HG03354 (cell line): ENCODE measurements at regions not wholly inside any gene's neighbourhood (a gene's known extent, or its start where the extent isn't known, plus 50 kb on each side); places are given as distances from the start of the nearest gene placed in this dataset.

Experiments used
- ATAC-seq: cut with Tn5 transposase; IDR thresholded peaks from one replicate; pipeline ENCODE4 v1.9.1; 2021; ENCODE audit warnings: mild to moderate bottlenecking; ENCODE audit not compliant: unreplicated experiment, poor library complexity, severe bottlenecking

DNA sequence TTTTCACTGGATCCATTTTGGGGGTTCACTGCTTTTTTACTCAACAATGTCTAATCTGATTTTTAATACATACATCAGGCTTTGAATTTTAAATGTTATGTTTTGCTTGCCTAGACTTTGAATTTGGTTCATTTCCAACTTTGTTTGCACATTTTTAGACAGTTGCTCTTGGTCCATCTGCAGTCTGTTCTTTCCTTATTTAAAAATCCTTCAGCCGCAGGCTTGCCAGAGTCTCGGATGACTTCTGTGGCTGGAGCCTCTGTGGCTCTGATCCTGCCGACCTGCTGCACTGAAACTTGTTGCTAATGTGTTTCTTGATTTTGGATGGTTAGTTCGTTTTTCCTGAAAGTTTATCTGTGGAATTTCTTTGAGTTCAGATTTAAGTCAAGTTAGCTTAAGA lies 172.0 kb upstream of the ALKAL2 start:
- ATAC-seq: no peak

DNA sequence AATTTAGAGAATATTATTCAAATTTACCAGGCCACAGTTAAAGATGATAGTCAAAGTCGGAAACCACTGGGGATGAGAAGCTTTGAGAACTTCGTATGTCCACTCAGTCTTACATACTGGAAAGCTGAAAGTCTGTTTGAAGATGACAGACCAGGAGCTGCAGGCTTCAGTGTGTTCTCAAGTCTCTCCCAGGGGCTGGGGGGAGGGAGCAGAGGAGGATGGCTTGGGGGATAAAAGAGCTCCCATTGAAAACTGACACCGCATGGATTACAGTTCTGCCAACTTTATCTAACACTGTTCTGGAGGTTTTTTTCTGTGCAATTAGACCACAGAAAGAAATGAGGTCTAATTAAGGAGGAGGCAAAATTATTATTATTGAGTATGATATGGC lies 170.5 kb upstream of the ALKAL2 start:
- no peak for ATAC-seq

DNA sequence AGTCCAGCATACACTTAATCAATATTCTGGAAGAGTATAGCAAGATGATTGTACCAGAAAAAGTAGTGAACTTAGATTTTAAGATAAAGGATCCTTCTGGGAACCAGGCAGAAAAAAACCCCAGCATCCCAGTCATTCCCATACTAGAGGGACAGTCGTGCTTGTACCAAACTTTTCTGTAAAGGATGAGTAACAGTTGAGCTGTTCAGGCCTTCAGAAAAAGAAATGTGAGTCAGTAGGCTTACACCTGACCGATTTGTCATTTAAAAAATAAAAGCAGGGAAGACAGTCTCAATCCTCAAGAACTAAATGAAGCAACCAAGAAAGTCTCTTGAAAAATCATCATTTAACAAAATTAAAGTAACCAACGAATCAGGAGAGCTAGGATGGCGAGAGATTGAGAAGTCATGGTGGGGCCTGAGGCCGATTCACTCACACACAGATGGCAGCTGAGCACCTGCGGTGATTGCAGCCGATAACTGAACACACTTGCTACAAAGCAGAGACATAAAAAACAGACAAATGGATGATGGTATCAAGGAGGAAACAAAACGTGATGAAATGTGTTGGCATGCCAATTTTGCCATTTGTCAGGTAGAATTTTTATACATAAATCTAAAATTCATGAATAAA lies 170.0 kb upstream of the ALKAL2 start:
- no peak for ATAC-seq

DNA sequence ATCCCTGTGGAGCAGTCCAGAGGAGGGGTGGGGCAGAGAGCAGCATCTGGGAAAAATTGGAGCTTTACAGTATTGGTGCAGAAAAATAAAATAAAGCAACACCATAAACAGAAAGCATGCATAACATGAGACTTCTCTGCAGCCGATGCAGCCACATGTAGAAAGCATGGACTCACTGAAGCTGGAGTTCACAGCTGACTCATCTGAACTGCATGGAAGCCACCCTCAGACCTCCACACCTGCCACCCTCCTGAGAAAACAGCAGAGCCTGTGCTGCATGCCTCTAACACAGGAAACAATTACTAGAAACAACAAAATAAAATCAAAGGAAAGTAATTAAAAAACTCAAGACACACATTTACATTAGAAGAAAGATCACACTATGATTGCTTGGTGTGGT lies 169.4 kb upstream of the ALKAL2 start:
- no peak for ATAC-seq

DNA sequence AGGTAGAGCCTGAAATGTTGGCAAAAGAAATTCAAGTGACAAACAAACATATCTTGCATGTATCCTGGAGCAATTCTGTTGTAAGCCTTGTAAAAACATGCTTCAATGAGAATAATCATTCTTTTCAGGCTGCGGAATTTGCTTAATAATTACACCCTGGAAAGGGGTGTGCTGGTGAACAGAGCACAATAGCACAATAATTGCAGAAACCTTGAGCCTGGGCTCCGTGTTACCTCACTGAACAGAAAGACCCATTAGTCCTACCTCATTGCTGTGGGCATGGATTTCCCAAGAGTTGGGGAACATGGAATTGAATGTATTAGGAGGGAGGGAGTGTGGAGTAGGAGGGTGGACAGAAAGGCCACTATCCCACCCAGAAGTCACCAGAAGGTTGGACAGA lies 168.0 kb upstream of the ALKAL2 start:
- no peak for ATAC-seq

DNA sequence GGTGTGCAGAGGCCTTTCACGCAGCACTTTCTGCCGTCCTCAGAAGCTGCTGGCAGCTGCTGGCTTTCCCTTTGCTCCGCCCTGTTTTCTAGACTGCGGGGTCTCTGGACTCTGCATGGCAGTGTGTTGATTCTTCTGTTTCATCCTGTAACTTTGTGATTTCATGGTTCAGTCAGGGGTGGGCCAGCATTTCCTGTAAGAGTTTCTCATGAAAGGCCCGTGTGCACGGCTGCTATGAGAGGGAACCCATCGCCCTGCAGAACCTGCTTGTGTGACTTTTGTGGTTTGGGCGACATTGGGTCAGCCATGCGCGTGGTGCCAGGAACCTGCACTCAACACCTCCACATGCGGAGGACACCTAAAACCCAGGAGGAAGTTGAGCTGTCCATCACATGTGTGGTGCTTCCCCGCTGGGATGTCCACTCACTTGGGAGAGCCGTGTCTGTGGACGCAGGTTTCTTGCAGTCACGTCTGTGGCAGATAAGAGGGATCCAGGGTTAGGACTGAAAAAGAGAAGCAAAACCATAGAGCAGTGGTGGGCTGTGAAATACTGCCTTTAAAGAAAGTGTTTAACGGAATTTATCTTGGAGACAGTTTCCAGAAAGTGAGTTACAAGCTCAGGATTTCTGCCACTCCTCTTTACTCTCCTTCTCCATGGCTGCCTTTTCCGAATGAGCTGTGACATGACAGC lies 167.3 kb upstream of the ALKAL2 start:
- no peak for ATAC-seq

DNA sequence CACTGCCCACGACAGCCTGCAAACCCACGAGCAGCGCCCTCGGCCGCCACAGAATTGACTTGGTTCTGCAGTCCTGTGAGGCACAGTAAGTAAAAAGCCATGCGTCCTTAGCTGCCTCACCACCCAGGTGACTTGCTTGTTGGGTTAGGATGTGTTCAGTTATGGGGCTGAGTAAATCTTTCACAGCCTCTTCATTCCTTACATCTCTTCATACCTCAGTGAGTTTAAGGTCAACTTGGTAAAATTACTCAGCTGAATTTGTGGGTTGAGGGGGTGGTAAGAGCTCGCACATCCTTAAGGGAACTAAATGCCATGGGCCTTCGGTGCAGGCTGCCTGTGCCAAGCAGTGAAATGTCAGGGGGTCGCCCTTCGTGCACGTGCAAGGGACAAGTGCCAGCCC lies 165.2 kb upstream of the ALKAL2 start:
- ATAC-seq: no peak

DNA sequence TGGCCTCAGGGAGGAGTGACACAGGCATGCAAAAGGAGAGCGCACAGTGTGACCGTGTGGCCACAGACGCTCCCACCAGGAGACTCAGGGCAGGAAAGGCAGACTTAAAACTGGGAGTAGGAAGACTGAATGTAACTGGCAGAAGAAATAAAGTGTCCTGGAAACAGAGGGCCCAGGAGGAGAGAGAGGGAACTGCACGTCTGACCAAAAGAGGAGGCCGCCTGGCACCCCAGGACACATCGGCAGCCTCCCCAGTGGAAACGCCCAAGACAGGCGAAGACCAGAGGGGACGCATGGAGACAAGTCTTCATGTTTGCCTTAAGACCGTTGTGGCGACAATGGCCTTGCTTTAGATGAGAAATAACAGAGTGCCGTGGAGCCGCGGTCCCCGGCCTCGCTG lies 163.6 kb upstream of the ALKAL2 start:
- ATAC-seq: no peak

DNA sequence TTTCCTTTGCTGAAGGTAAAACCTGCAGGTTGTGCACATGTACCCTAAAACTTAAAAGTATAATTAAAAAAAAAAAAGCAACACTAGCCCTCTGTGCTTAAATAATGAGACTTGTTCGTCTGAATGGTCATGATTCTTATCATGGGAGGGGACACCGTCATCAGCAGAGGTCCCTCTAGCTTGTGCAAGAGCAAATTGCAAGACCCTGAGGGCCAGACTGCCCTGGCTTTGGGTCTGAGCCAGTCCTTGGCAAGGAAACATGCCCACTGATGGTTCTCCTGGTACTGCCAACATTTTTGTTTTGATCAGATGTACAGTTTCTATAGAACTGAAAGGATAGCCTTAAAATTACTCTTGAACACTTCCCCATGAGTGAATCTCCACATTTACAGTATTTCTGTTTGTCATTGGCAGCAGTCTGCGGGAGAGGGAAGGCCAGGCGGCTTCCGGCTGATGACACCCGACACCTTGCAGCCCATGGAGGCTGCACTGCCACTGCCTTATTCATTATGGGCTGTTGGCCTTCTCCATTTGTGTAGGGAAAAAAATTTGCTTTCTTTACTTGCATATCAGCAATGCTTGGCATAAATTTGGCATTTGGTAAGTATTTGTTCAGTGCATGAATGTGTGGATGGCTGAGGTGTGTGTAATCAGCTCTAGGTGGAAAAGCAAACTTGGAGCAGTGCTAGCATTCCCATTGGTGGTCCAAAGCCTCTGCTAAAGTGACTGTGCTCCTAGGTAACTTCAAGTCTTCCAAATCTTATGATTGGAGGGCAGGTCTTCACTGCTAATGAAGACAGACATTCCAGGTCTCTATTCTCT lies 161.6 kb upstream of the ALKAL2 start:
- no peak for ATAC-seq

DNA sequence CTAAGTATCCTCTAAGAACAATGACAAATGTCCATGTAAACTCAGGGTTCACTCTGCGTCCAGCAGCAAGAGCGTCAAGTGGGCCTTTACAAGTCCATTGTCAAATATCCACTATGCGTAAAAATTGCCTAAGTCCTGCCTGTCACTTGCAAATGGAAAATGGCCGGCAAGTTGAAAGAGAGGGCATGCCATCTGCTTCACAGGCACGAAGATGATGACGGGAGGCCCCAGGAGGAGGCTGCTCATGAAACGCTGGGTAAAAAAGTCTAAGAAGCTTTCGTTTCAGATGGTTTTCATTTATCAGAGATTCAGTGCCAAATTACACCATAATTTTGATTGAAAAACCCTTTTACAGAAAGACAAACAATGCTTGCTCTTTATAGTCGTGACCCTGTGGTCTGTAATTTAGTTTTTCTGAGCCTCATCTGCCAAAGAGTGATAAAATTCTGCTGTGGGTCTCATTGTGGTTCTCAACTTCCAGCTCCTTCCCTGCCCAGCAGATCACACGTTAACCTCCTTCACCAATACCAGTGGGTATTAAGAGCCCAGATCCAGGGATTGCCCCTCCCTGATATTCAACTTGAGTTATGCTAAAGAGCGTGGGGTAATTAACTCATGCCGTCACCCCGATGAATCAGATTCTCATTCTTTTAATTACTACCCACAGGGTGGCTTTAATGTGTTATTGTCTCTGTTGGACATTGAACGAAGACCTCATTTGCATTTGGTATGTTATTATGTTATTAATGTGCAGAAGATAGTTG lies 160.2 kb upstream of the ALKAL2 start:
- no peak for ATAC-seq

DNA sequence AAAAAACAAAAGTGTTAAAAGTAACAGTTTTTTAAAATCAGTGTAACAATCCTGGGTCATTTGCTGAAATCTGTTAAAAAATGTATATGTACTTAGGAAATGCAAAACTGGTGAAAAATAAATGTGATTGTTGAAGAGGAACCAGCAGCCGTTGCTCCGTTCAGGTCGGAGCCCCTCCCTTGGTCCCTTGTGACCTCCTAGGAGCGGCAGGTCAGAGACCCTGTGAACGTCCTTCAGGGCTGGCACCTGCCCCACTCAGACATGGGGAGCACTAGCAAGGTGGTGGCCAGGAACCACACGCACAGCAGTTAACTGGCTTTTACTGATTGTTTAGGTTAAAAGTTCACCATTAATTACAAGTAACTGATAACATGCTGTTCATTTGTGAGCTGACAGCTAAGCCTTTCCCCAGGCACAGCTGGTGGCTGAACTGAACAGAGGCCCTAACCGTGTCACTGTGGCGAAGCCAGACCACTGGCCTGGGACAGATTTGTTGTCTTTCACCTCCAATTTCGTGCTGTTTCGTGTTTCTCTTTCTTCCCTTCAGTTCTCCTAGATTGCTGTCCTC lies 159.2 kb upstream of the ALKAL2 start:
- ATAC-seq: no peak

DNA sequence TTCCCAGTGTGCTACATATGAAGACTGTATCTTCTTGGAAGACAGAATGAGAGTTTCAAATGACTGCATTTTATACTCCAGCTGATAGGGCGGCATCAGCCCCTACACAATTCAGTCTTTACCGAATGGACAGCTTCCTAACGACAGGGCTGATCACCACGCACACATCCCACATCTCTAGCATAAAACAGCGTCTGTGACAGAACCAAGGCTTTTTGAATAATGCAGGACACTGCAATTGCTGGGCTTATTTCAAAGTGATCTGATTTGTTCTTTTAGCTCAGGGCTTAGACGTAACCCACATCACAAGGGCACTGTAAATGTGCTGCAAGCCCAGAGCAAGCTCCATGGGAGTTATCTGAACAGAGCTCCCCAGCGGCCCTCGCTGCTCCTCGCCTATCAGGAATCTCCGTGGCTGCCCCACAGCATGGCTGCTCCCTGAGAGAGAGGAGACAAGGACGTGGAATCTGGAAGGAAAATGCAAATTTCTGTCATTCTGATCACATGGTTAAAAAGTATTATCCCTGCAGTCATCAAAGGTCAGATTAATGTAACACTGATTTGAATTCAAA lies 158.5 kb upstream of the ALKAL2 start:
- ATAC-seq: no peak

DNA sequence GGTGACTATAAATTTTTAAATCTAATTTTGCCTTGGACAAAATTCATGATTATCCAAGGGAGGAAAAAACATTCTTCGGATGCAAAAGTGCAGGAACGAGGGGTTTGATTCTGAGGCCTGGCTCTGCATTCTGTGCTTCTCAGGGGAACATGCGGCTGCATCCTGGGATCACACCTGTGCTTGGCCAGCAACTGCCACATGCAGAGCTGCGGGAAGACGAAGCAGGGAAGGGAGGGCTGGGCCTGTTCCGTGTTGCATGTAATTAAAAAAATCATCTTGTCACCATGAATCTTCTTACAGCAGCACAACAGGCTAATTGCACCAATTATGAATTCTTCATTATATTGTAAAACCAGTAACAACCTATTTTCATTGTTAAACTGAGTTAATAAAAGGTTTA lies 158.0 kb upstream of the ALKAL2 start:
- ATAC-seq: no peak

DNA sequence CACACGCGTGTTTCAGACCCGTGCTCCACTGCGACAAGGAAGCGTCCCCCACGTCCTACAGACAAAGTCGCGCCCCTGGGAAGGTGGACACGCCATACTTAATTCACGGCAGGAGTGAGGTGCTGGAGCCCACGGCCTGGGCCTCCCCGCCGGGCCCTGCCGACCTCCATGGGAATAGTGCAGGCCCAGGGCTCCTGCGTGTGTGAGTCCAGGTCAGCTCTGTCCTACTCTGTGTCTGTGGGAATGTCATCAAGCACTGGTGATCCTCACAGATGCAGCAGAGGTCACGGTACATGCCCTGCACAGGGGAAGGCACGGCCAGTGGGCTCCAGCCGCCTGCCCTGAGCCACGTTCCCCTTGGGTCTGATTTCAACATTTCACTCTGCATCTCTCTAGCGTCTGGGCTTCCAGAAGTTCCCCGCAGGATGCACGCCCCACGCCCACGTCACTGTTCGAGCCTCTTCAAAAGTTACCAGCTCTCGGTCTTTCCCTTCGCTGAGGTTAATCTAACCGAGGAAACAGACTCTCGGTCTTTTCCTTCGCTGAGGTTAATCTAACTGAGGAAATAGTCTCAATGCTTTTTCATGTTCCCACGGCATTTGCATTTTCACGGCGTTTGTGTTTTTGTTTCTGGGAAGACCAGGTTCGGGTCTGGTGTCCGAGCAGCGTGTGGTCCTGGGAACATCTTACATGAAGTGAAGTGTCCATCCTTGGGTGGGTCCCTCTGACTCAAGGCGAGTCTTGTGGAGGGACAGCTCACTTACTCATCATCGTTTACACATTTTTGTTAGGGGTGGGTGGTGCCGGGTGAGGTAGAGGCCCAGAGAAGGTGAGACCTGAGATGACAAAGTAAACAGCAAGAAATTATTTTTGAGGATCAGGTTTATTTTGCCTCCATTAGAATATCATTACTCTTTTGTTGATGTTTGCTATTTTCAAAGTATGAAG lies 157.3 kb upstream of the ALKAL2 start:
- no peak for ATAC-seq

DNA sequence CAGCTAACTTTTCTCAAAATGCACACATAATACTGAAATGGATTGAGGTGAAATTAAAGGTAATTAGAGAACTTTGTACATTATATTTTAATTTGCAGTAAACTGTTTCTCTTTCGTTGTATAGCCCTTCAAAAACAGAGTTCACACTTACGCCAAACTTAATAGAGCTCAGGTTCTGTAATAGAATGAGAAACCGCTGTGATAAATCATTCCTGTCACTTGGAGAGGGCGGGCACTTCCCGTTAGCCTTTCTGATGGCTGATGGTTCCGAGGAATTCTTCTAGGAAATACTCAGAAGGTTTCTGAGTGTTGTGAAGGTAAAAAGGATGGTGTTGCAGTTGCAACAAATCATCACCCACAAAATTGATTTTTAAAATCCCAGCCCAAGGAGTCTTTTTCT lies 155.8 kb upstream of the ALKAL2 start:
- no peak for ATAC-seq

DNA sequence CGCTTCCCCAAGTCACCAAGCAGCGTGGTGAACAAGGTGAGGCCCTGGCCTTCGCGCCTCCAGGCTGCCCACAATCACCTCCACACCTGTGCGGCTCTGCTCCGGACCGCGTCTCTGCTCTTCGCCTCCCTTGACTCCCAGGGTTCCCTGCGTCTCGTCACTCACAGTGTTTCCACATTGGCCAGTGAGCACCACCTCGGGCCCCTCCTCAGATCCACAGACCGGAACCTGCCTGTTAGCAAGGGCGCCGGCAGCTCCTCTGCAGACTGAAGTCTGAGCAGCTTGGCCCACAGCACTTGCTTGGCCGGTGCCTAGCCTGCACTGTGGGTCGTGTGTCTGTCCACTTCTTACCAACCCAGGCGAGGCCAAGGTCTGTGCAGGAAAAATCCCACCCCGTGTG lies 155.3 kb upstream of the ALKAL2 start:
- no peak for ATAC-seq

DNA sequence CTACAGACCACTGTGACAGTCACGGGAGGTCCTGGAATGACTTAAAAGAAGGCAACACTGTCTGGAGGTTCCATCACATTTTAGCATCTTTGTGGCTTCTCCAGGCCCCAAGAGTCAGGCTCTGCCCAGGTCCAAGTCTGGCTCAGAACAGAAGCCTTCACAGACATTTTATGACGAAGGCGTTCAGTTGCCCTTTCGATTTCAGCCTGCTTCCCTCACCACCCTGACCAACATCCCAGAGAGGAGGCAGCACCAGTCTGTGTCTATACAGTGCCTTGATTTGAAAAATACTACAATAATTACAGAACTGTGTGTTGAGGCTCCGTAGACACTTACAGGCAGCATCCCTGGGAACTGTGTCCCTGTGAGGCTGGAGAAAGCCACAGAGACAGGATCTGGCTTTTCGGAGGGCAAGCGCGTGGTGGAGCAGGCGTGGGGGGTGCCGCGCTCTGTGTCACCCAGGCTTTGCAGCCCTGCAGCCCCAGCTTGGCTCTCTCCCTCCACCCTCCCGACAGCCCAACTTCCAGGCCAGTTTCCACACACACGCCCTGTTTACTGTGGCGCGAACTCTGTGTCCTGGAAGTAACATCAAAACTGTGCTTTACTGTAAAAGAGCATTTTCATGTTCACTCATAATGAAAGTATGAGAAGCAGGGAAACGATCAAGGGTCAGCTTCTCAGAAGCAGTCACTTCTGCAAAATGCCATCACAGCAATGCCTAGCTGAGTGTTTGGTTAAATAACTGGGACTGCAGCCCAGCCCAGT lies 153.5 kb upstream of the ALKAL2 start:
- ATAC-seq: no peak

DNA sequence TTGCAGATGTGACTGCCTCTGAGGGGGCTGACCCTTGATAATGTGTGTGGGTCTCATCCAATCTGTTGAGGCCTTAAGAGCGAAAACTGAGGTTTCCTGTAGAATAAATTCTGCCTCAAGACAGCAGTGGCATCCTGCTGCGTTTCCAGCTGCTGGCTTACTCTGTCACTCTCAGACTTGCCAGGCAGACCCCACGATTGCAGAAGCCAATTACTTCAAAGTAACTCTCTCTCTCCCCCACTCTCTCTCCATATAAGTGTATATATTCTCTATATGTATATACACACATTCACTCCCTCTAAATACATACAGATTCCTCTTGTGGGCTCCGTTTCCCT lies 152.5 kb upstream of the ALKAL2 start:
- ATAC-seq: no peak
